T-cell (primary cell): ENCODE measurements at regions not wholly inside any gene's neighbourhood (a gene's known extent, or its start where the extent isn't known, plus 50 kb on each side); places are given as distances from the start of the nearest gene placed in this dataset.
"Not testable (repeated sequence)": the region's sequence is repeated elsewhere in the genome, so short reads cannot be mapped to it uniquely, and the experiment has no call there.

Experiments used
- ATAC-seq, 4 experiments: fragments of 200-7000 bp in 3 of 4; fragments of 150-1000 bp in 1 of 4; cut with Tn5 transposase; replicated peaks in 1 of 4; 1 replicate in 3 of 4; 2 replicates in 1 of 4; pipeline ENCODE4 v1.10.0; 2021; ENCODE audit warnings: moderate library complexity in 3 of 4, mild to moderate bottlenecking in 2 of 4, moderate number of reproducible peaks in 1 of 4
- CTCF ChIA-PET, 2 donors: fragments of 300-600 bp; sonication (Branson Sonifier 250); formaldehyde crosslinking; loops; one replicate each; lab custom pipeline; 2022; ENCODE audit warnings: antibody characterized with exemption in 2 of 2; lab: Charles Lee
- POLR2A ChIA-PET, 2 donors: fragments of 300-600 bp; sonication (Branson Sonifier 250); formaldehyde crosslinking; loops; one replicate each; lab custom pipeline; 2022; ENCODE audit warnings: antibody characterized with exemption in 2 of 2; lab: Charles Lee
- DNase-seq, 35 experiments: peaks; one replicate each; pipeline versions ENCODE4 v3.0.0 to v3.0.0-alpha.2; 2013 to 2023
- H3K27ac ChIP-seq: one replicate; pipeline ENCODE4 v1.5.1; 2013; ENCODE audit warnings: low read length
- H3K27me3 ChIP-seq, 2 experiments: replicated peaks in 1 of 2; 1 replicate in 1 of 2; 2 replicates in 1 of 2; pipeline versions ENCODE4 v1.6.1 to v1.7.0; 2013; ENCODE audit warnings: low read length in 1 of 2, mixed read lengths in 1 of 2; ENCODE audit not compliant: control insufficient read depth in 2 of 2, insufficient read depth in 2 of 2; ENCODE audit errors: extremely low read depth in 1 of 2
- H3K36me3 ChIP-seq, 2 donors: 1 replicate in 1 of 2; 2 replicates in 1 of 2; pipeline versions ENCODE4 v1.6.1 to v1.7.0; 2013; ENCODE audit warnings: low read length in 1 of 2; ENCODE audit not compliant: control insufficient read depth in 2 of 2, insufficient read depth in 1 of 2; ENCODE audit errors: extremely low read depth in 1 of 2
- H3K4me1 ChIP-seq, 2 experiments: 1 replicate in 1 of 2; 2 replicates in 1 of 2; pipeline versions ENCODE4 v1.6.1 to v1.7.0; 2013; ENCODE audit warnings: low read length in 2 of 2, mixed read lengths in 1 of 2; ENCODE audit not compliant: insufficient read depth in 2 of 2, control insufficient read depth in 1 of 2; ENCODE audit errors: extremely low read depth in 1 of 2
- H3K4me3 ChIP-seq, 2 donors: 1 replicate in 1 of 2; 2 replicates in 1 of 2; pipeline versions ENCODE4 v1.5.1 to v1.7.0; 2013; ENCODE audit warnings: mild to moderate bottlenecking in 2 of 2, low read length in 1 of 2, moderate library complexity in 1 of 2; ENCODE audit not compliant: control insufficient read depth in 1 of 2; ENCODE audit errors: extremely low read depth in 1 of 2
- H3K9me3 ChIP-seq: 2 replicates; pipeline ENCODE4 v1.7.0; 2013
- H3K27ac Mint-ChIP-seq, 2 donors: one replicate each; pipeline ENCODE4 v1.8.0; 2020 to 2021; ENCODE audit warnings: mild to moderate bottlenecking in 2 of 2, mixed read lengths in 2 of 2
- H3K27me3 Mint-ChIP-seq, 2 donors: one replicate each; pipeline ENCODE4 v1.8.0; 2021 to 2022; ENCODE audit warnings: mixed read lengths in 2 of 2
- H3K36me3 Mint-ChIP-seq: one replicate; pipeline ENCODE4 v1.8.0; 2021; ENCODE audit warnings: mixed read lengths
- H3K4me1 Mint-ChIP-seq, 3 donors: one replicate each; pipeline ENCODE4 v1.8.0; 2020 to 2022; ENCODE audit warnings: mixed read lengths in 3 of 3, mild to moderate bottlenecking in 1 of 3
- H3K4me3 Mint-ChIP-seq, 3 donors: one replicate each; pipeline ENCODE4 v1.8.0; 2020 to 2022; ENCODE audit warnings: mild to moderate bottlenecking in 3 of 3, mixed read lengths in 3 of 3, moderate library complexity in 3 of 3
- H3K9me3 Mint-ChIP-seq, 3 donors: one replicate each; pipeline ENCODE4 v1.8.0; 2020 to 2022; ENCODE audit warnings: mixed read lengths in 3 of 3
- WGBS: methylation state at CpG from one replicate; pipeline ENCODE4 v1.1.5; 2013; ENCODE audit warnings: missing lambda C conversion rate; ENCODE audit not compliant: insufficient coverage; 5-methylcytosine and 5-hydroxymethylcytosine counted together

DNA sequence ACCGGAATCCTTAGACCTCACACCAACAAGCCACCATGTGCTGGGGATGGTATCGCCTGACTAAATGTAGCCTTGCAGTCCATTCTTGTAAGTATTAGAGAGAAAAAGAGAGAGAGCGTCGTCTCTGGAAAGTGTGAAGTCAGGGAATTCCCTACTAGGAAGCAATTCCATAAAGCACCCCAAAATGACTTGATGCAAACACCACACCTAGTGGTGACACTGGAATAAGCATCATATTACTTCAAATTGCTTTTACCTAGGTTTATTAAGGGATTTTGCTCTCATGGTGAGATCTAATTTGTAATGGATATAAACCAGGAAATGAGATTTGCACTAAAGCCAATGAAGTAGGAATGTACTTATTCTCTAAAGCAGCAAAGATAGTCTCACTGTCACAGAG, 111.4 kb upstream of the METTL9 start:
- H3K27me3 ChIP-seq, H3K9me3 Mint-ChIP-seq, H3K27ac Mint-ChIP-seq, H3K4me3 Mint-ChIP-seq, H3K36me3 ChIP-seq, H3K4me1 Mint-ChIP-seq, H3K27ac ChIP-seq, H3K36me3 Mint-ChIP-seq, CTCF ChIA-PET, H3K4me3 ChIP-seq, DNase-seq, H3K4me1 ChIP-seq, H3K27me3 Mint-ChIP-seq, H3K9me3 ChIP-seq, ATAC-seq, POLR2A ChIA-PET: not testable (repeated sequence)
- WGBS = no CpG with 5 or more reads among the region's 4 CpGs

DNA sequence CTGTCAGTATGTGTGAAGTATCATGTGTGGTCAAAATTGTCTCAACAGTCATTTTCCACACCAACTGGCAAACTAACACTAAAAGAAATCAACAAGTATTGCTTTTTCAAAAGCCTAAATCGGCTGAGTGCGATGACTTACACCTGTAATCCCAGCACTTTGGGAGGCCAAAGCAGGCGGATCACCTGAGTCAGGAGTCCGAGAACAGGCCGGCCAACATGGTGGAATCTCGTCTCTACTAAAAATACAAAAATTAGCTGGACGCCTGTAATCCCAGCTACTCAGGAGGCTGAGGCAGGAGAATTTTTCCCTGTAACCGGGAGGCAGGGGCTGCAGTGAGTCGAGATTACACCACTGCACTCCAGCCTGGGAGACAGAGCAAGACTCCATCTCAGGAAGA, 100.3 kb upstream of the METTL9 start:
- peaks cover 11 to 14% (median 14%) of the 10 kb centered on the region in 3 donors for H3K4me1 Mint-ChIP-seq
- DNase-seq, H3K27me3 Mint-ChIP-seq, H3K27me3 ChIP-seq, CTCF ChIA-PET, H3K4me3 Mint-ChIP-seq, POLR2A ChIA-PET, H3K36me3 Mint-ChIP-seq, H3K9me3 ChIP-seq, H3K9me3 Mint-ChIP-seq, H3K27ac ChIP-seq, H3K4me3 ChIP-seq, H3K27ac Mint-ChIP-seq, H3K36me3 ChIP-seq, ATAC-seq: not testable (repeated sequence)
- peaks cover 2 to 13% of the 10 kb centered on the region in 2 experiments for H3K4me1 ChIP-seq
- WGBS = no CpG with 5 or more reads among the region's 9 CpGs

DNA sequence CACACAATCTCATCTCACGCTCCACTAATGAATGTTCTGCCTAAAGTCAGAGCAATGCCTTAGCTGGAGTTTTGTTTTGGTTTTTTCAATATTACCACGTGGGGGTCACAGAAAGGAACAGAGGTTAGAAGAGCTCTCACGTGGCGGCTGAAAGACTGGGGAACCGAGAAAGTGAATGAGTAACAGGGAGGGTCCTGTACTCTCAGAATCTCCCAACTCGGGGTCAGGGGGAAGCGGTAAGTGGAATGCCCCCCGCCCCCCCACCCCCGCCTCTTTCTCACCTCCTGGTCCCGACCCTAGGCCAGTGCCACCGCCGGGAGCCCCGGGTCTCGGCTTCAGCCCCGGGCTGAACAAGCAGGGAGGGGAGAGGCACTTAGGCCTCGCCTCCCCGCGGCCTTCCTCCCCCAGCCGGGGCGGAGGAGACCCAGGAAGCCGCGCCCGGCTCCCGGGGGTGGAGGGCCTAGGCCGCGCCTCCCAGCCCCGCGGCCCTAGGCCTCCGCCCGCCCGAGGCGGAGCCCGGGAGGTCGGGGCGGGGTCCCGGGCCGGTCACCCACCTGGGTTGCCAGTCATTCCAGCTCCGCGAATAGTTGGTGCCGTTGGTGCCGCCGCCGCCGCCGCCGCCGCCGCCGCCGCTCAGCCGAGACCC, 98.0 kb upstream of the METTL9 start:
- H3K9me3 ChIP-seq, H3K9me3 Mint-ChIP-seq, H3K36me3 ChIP-seq, H3K27me3 Mint-ChIP-seq, H3K27me3 ChIP-seq, CTCF ChIA-PET, H3K36me3 Mint-ChIP-seq: not testable (repeated sequence)
- Mint-ChIP-seq H3K4me1 (peaks cover 16 to 18% (median 17%) of the 10 kb centered on the region in 3 donors), H3K4me3 (peak overlapping the region; percentile 85 to 87 (median 86)), H3K27ac (peak overlapping the region; percentile 81 to 94)
- H3K27ac ChIP-seq = peak overlapping the region; percentile 85
- POLR2A ChIA-PET = interaction anchor here (0.6 to 0.7 kb wide), 2 partner anchors 18 to 1655 kb away, joined by 5 to 7 read pairs; no protein-coding TSS in a partner anchor
- peak; percentile 32 to 83 (median 60) for DNase-seq
- ATAC-seq = peak; percentile 71 to 81 (median 78)
- H3K4me1 ChIP-seq = peaks cover 4 to 22% of the 10 kb centered on the region in 2 experiments
- peak overlapping the region in 1 of 2 donors; percentile 88 for H3K4me3 ChIP-seq
- WGBS = under 1% methylated on average over 26 of the region's 51 CpGs

DNA sequence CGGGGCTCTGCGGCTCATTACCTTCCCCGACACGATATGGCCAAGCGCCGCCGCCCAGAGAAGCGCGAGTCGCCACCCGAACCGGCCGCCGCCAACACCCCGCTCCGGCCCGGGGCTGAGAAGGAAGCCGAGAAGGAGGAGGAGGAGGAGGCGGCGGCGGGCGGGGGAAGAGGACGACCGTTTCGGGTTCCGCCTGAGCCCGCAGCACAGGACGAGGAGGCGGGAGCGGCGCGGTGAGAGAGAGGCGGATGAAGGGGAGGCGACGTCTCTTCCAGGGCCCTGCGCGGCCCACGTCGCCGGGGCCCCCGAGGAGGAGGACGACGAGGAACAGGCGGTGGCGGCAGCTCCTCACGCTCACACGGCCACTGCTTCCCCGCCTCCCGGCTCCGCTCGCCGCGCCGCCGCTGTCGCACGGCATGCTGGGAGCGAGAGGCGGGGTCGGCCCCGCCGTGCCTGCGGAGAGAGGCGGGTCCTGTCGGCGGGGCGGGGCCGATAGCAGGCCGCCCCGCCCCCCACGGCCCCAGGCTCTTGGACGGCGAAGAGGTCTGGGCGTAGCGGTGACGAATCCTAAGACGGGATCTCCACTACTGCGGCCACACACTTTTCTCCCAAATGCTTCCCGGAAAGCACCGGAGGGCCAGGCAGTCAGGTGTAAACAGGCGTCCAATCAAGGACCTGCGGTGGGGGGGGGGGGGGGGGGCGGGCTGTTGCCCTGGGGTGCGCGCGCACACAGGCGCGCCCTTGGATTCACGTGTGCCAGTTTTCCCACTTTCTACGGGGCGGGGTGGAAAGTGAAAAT, 97.3 kb upstream of the METTL9 start:
- ChIA-PET CTCF (no interaction called here), POLR2A (interaction anchor here (0.6 to 0.7 kb wide), 2 partner anchors 18 to 1655 kb away, joined by 5 to 7 read pairs; no protein-coding TSS in a partner anchor)
- under 1% methylated on average over 71 of the region's 91 CpGs for whole genome bisulfite sequencing
- peaks cover 0 to 2% of the 10 kb centered on the region in 2 donors for H3K36me3 ChIP-seq
- peaks cover 23 to 25% (median 24%) of the 10 kb centered on the region in 3 donors for H3K4me1 Mint-ChIP-seq
- H3K36me3 Mint-ChIP-seq = peaks cover 4% of the 10 kb centered on the region
- H3K9me3 Mint-ChIP-seq = no peaks in the 10 kb centered on the region
- H3K27me3 ChIP-seq = no peaks in the 10 kb centered on the region
- peak overlapping the region; percentile 57 to 88 for H3K4me3 ChIP-seq
- DNase-seq (peak; percentile 76 to 94 (median 90)), ATAC-seq (peak; percentile 78 to 85 (median 80))
- no peaks in the 10 kb centered on the region for H3K9me3 ChIP-seq
- peak overlapping the region; percentile 83 to 87 (median 86) for H3K4me3 Mint-ChIP-seq
- H3K27ac Mint-ChIP-seq = peak overlapping the region; percentile 81 to 94
- H3K27ac ChIP-seq = peak overlapping the region; percentile 85
- H3K27me3 Mint-ChIP-seq = no peaks in the 10 kb centered on the region
- H3K4me1 ChIP-seq = peaks cover 8 to 28% of the 10 kb centered on the region in 2 experiments

DNA sequence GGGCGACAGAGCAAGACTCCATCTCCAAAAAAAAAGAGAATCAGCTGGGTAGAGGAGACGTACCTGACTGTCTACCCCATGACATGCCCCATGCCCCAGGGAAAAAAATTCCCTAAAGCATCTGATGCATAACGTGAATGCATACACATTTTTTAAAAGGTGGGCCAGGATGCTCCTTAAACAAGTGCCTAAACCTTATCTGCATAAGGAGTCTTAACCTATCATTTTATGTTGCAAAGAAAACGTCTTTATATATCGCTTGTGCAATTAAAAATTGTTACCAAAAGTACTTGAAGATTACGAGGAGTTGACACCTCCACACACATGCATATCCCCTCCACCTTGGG, 95.8 kb upstream of the METTL9 start:
- H3K27me3 Mint-ChIP-seq, H3K4me3 ChIP-seq, ATAC-seq, H3K27ac ChIP-seq, POLR2A ChIA-PET, CTCF ChIA-PET, H3K9me3 ChIP-seq, H3K36me3 Mint-ChIP-seq, H3K36me3 ChIP-seq, H3K27me3 ChIP-seq, H3K9me3 Mint-ChIP-seq: not testable (repeated sequence)
- 86% methylated on average over 5 of the region's 6 CpGs for WGBS
- Mint-ChIP-seq H3K27ac (peak overlapping the region; percentile 72 to 76), H3K4me1 (peaks cover 38 to 40% (median 39%) of the 10 kb centered on the region in 3 donors), H3K4me3 (peak overlapping the region; percentile 41 to 87 (median 86))
- peaks cover 8 to 40% of the 10 kb centered on the region in 2 experiments for H3K4me1 ChIP-seq
- DNase-seq = peak in 2 of 35 experiments; percentile 6 to 17

DNA sequence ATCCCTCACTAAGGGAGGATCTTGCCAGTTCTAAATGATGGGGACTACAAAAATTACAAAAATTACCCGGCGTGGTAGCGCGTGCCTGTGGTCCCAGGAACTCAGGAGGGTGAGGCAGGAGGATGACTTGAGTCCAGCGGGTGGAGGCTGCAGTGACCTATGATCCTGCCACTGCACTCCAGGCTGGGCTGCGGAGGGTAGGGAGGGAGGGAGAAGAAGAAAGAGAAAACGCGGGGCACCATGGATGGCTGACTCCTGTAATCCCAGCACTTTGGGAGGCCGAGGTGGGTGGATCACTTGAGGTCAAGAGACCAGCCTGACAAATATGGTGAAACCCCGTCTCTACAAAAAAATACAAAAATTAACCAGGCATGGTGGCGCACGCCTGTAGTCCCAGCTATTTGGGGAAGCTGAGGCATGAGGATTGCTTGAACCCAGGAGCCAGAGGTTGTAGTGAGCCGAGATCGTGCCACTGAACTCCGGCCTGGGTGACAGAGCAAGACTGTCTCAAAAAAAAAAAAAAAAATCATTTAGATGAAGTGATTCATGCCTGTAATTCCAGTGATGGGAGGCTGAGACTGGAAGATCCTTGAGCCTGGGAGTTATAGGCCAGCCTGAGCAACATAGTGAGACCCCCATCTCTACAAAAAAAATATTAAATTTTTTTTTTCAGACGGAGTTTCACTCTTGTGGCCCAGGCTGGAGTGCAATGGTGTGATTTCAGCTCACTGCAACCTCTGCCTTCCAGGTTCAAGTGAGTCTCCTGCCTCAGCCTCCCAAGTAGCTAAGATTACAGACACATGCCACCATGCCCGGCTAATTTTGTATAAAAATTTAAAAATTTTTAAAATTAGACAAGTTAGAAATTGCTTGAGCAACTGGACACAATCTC, 95.2 kb upstream of the METTL9 start:
- H3K27me3 ChIP-seq, H3K27ac ChIP-seq, CTCF ChIA-PET, H3K36me3 ChIP-seq, ATAC-seq, H3K9me3 Mint-ChIP-seq, H3K4me3 ChIP-seq, H3K27me3 Mint-ChIP-seq, H3K9me3 ChIP-seq, POLR2A ChIA-PET, H3K36me3 Mint-ChIP-seq: not testable (repeated sequence)
- Mint-ChIP-seq H3K27ac (peak overlapping the region; percentile 72 to 76), H3K4me3 (peak overlapping the region; percentile 41 to 87 (median 86)), H3K4me1 (peaks cover 44 to 47% (median 45%) of the 10 kb centered on the region in 3 donors)
- DNase-seq = peak in 4 of 35 experiments; percentile 0 to 24 (median 7)
- 99% methylated on average over 13 of the region's 17 CpGs for WGBS
- H3K4me1 ChIP-seq = peaks cover 8 to 44% of the 10 kb centered on the region in 2 experiments
